ENCODE measurements at regions not wholly inside any gene's neighbourhood (a gene's known extent, or its start where the extent isn't known, plus 50 kb on each side); places are given as distances from the start of the nearest gene placed in this dataset.

DNA sequence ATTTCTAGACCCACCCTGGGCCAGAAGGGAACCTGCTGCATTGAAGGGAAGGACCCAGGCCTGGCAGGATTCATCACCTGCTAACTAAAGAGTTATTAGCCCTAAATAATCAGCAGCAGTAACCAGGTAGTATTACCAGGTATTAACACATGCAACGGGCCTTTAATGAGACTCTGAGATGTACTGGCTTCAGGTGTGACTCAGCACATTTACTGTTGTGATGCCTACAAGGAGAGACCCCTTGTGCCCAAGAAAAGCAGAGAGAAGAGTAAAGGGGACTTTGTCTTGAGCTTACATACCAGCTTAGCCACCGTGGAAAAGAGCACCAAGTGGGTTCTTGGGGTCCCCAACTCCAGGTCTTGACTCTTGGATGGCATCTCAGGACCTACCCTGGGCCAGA, 243.1 kb upstream of the SLC39A10 start:
- ChIA-PET POLR2A (no interaction called here), CTCF (no interaction called here)
- no peaks in the 10 kb centered on the region for H3K79me2 ChIP-seq (ENCODE audit: control insufficient read depth, insufficient read depth, low read length)
- no peaks in the 10 kb centered on the region for H3K9me1 ChIP-seq (replicated peaks; ENCODE audit: control insufficient read depth, extremely low read depth, insufficient read depth, low read length)
- no peak for DNase-seq (ENCODE audit: low read depth, low spot score)
- H4K20me1 ChIP-seq (replicated peaks; ENCODE audit: control insufficient read depth, extremely low read depth, insufficient read depth, low read length): no peaks in the 10 kb centered on the region
- no peak for FAIRE-seq
- BruUV-seq (replicated peaks): no TSS peak
- H3K4me2 ChIP-seq (ENCODE audit: insufficient read depth, low read length): no peak overlapping the region
- H3K27me3 ChIP-seq (ENCODE audit: control insufficient read depth in 2 of 2, insufficient read depth in 2 of 2, low read length in 2 of 2): no peaks in the 10 kb centered on the region
- H3K36me3 ChIP-seq (ENCODE audit: control insufficient read depth in 2 of 2, extremely low read depth in 1 of 2, insufficient read depth in 2 of 2, low read length in 2 of 2): no peaks in the 10 kb centered on the region
- H3K9me3 ChIP-seq (replicated peaks; ENCODE audit: control insufficient read depth, insufficient read depth, low read length): no peaks in the 10 kb centered on the region
- no peak overlapping the region for H3K4me3 ChIP-seq (replicated peaks in 1 of 3; ENCODE audit: insufficient read depth in 1 of 3, low read depth in 1 of 3, low read length in 3 of 3)
- H3K4me1 ChIP-seq (ENCODE audit: control insufficient read depth, extremely low read depth, insufficient read depth, low read length): no peaks in the 10 kb centered on the region
- H3K9ac ChIP-seq (replicated peaks; ENCODE audit: extremely low read depth, insufficient read depth, low read length): no peak overlapping the region
- H2AFZ ChIP-seq (ENCODE audit: low read depth, low read length): no peak overlapping the region
- no peak overlapping the region for H3K27ac ChIP-seq (ENCODE audit: insufficient read depth, low read depth, low read length)
- dilution Hi-C loops (cut with MboI; ENCODE audit: extremely low pct_ligation_motif_present, low sequenced_read_pairs) (no loop called here), intact Hi-C loops (cut with micrococcal nuclease) (no loop called here)
- TF ChIP-seq FOS (IDR thresholded peaks at IDR 0.05; ENCODE audit: borderline replicate concordance, insufficient read depth, low read length): no peak
- TF ChIP-seq, protein P1, sequence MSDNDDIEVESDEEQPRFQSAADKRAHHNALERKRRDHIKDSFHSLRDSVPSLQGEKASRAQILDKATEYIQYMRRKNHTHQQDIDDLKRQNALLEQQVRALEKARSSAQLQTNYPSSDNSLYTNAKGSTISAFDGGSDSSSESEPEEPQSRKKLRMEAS (IDR thresholded peaks at IDR 0.05; ENCODE audit: insufficient read depth, insufficient read length): no peak
- no peak for TF ChIP-seq EZH2 (IDR thresholded peaks at IDR 0.05; ENCODE audit: borderline replicate concordance, low read depth, low read length, severe bottlenecking)
- TF ChIP-seq POLR2AphosphoS5 (IDR thresholded peaks at IDR 0.05; ENCODE audit: insufficient read depth, low read depth, low read length): no peak
- no peak for TF ChIP-seq POLR2A (IDR thresholded peaks at IDR 0.05; ENCODE audit: low read depth, low read length)
- TF ChIP-seq, protein P2, sequence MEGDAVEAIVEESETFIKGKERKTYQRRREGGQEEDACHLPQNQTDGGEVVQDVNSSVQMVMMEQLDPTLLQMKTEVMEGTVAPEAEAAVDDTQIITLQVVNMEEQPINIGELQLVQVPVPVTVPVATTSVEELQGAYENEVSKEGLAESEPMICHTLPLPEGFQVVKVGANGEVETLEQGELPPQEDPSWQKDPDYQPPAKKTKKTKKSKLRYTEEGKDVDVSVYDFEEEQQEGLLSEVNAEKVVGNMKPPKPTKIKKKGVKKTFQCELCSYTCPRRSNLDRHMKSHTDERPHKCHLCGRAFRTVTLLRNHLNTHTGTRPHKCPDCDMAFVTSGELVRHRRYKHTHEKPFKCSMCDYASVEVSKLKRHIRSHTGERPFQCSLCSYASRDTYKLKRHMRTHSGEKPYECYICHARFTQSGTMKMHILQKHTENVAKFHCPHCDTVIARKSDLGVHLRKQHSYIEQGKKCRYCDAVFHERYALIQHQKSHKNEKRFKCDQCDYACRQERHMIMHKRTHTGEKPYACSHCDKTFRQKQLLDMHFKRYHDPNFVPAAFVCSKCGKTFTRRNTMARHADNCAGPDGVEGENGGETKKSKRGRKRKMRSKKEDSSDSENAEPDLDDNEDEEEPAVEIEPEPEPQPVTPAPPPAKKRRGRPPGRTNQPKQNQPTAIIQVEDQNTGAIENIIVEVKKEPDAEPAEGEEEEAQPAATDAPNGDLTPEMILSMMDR (IDR thresholded peaks at IDR 0.05; ENCODE audit: extremely low read depth in 1 of 2, insufficient read depth in 1 of 2, low read depth in 1 of 2, low read length in 2 of 2): no peak
- TF ChIP-seq JUN (IDR thresholded peaks at IDR 0.05; ENCODE audit: borderline replicate concordance, insufficient read depth, insufficient read length, low read depth): no peak
- no peak for TF ChIP-seq GATA2 (IDR thresholded peaks at IDR 0.05; ENCODE audit: insufficient read depth, insufficient read length, low read depth, low read length)
- TF ChIP-seq MYC (IDR thresholded peaks at IDR 0.05; ENCODE audit: low read depth, low read length): no peak

All from endothelial cell of umbilical vein (primary cell).